ENCODE measurements at regions not wholly inside any gene's neighbourhood (a gene's known extent, or its start where the extent isn't known, plus 50 kb on each side); places are given as distances from the start of the nearest gene placed in this dataset.

- Histone ChIP-seq H3K4me3 (ENCODE audit: low read depth, low read length) (no peak overlapping the region), H3K9me3 (ENCODE audit: control insufficient read depth in 2 of 2, low read length in 2 of 2) (no peaks in the 10 kb centered on the region), H3K4me1 (ENCODE audit: control insufficient read depth, insufficient read depth, low read length, poor library complexity, severe bottlenecking) (no peaks in the 10 kb centered on the region), H3K27ac (ENCODE audit: insufficient read depth, low read length, poor library complexity, severe bottlenecking) (no peak overlapping the region), H3K27me3 (ENCODE audit: control insufficient read depth, insufficient read depth, low read length) (no peaks in the 10 kb centered on the region), H3K36me3 (ENCODE audit: control insufficient read depth, insufficient read depth, low read length) (no peaks in the 10 kb centered on the region)
- no peak for DNase-seq
- H3K27me3 Mint-ChIP-seq = peaks cover 4% of the 10 kb centered on the region
- H3K27ac Mint-ChIP-seq = no peak overlapping the region
- peaks cover 0 to 6% (median 2%) of the 10 kb centered on the region in 4 donors for H3K4me1 Mint-ChIP-seq
- H3K4me3 Mint-ChIP-seq = no peak overlapping the region
- H3K36me3 Mint-ChIP-seq = peaks cover 16% of the 10 kb centered on the region
- no peak for ATAC-seq (ENCODE audit: low read depth in 2 of 2)
- peaks cover 0 to 1% (median 0%) of the 10 kb centered on the region in 7 donors for H3K9me3 Mint-ChIP-seq
Observed at GRCh38 chr9:95813923-95814322, 61.6 kb upstream of the ERCC6L2 start.

DNA sequence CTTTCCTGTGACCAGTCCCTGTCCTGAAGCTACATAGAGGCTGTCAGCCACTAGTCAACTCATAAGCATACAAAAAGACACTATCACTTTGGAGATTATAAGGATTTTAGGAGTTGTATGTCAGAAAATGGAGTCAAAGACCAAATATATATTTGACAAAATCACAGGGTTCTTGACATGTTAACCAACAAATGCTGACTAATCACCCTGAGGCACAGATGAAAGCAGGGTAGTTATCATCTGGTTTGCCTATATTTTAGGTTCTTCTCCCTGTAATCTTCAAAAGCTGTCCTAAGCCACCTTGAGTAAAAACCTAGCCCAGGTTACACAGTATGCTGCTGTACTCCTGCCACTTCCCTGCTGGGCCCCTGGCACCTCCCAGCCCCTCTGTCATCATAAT lies 64.7 kb upstream of the ERCC6L2 start:
- Histone ChIP-seq H3K27ac (ENCODE audit: insufficient read depth, low read length, poor library complexity, severe bottlenecking) (no peak overlapping the region), H3K4me3 (ENCODE audit: low read depth, low read length) (no peak overlapping the region), H3K4me1 (ENCODE audit: control insufficient read depth, insufficient read depth, low read length, poor library complexity, severe bottlenecking) (no peaks in the 10 kb centered on the region), H3K9me3 (ENCODE audit: control insufficient read depth in 2 of 2, low read length in 2 of 2) (no peaks in the 10 kb centered on the region), H3K36me3 (ENCODE audit: control insufficient read depth, insufficient read depth, low read length) (no peaks in the 10 kb centered on the region), H3K27me3 (ENCODE audit: control insufficient read depth, insufficient read depth, low read length) (no peaks in the 10 kb centered on the region)
- peaks cover 16% of the 10 kb centered on the region for H3K36me3 Mint-ChIP-seq
- H3K4me3 Mint-ChIP-seq = no peak overlapping the region
- H3K27me3 Mint-ChIP-seq = peaks cover 12% of the 10 kb centered on the region
- H3K4me1 Mint-ChIP-seq = peaks cover 0 to 14% (median 5%) of the 10 kb centered on the region in 4 donors
- H3K9me3 Mint-ChIP-seq = peaks cover 0 to 2% (median 0%) of the 10 kb centered on the region in 7 donors
- DNase-seq (no peak), ATAC-seq (ENCODE audit: low read depth in 2 of 2) (no peak)
- H3K27ac Mint-ChIP-seq = no peak overlapping the region

- no peak overlapping the region for H3K4me3 ChIP-seq (ENCODE audit: low read depth, low read length)
- ATAC-seq (ENCODE audit: low read depth in 2 of 2) (no peak), DNase-seq (no peak)
- H3K4me1 Mint-ChIP-seq = peaks cover 0 to 14% (median 5%) of the 10 kb centered on the region in 4 donors
- no peaks in the 10 kb centered on the region for H3K4me1 ChIP-seq (ENCODE audit: control insufficient read depth, insufficient read depth, low read length, poor library complexity, severe bottlenecking)
- H3K9me3 Mint-ChIP-seq = peaks cover 0 to 2% (median 0%) of the 10 kb centered on the region in 7 donors
- H3K27me3 Mint-ChIP-seq = peaks cover 9% of the 10 kb centered on the region
- no peaks in the 10 kb centered on the region for H3K36me3 ChIP-seq (ENCODE audit: control insufficient read depth, insufficient read depth, low read length)
- H3K4me3 Mint-ChIP-seq = no peak overlapping the region
- H3K27ac ChIP-seq (ENCODE audit: insufficient read depth, low read length, poor library complexity, severe bottlenecking) = no peak overlapping the region
- no peak overlapping the region for H3K27ac Mint-ChIP-seq
- H3K9me3 ChIP-seq (ENCODE audit: control insufficient read depth in 2 of 2, low read length in 2 of 2) = no peaks in the 10 kb centered on the region
- peaks cover 14% of the 10 kb centered on the region for H3K36me3 Mint-ChIP-seq
- no peaks in the 10 kb centered on the region for H3K27me3 ChIP-seq (ENCODE audit: control insufficient read depth, insufficient read depth, low read length)
Observed at GRCh38 chr9:95810133-95810532, 65.4 kb upstream of the ERCC6L2 start.

GRCh38 chr9:95809686-95810085 lies 65.8 kb upstream of the ERCC6L2 start:
- Mint-ChIP-seq H3K36me3 (peaks cover 9% of the 10 kb centered on the region), H3K4me1 (peaks cover 0 to 14% (median 5%) of the 10 kb centered on the region in 4 donors), H3K27me3 (peaks cover 9% of the 10 kb centered on the region), H3K4me3 (no peak overlapping the region), H3K27ac (no peak overlapping the region), H3K9me3 (peaks cover 0 to 2% (median 0%) of the 10 kb centered on the region in 7 donors)
- Histone ChIP-seq H3K4me1 (ENCODE audit: control insufficient read depth, insufficient read depth, low read length, poor library complexity, severe bottlenecking) (no peaks in the 10 kb centered on the region), H3K27me3 (ENCODE audit: control insufficient read depth, insufficient read depth, low read length) (no peaks in the 10 kb centered on the region), H3K36me3 (ENCODE audit: control insufficient read depth, insufficient read depth, low read length) (no peaks in the 10 kb centered on the region), H3K27ac (ENCODE audit: insufficient read depth, low read length, poor library complexity, severe bottlenecking) (no peak overlapping the region), H3K4me3 (ENCODE audit: low read depth, low read length) (no peak overlapping the region), H3K9me3 (ENCODE audit: control insufficient read depth in 2 of 2, low read length in 2 of 2) (no peaks in the 10 kb centered on the region)
- ATAC-seq (ENCODE audit: low read depth in 2 of 2) (no peak), DNase-seq (no peak)

GRCh38 chr9:95808011-95808410 lies 67.5 kb upstream of the ERCC6L2 start:
- Mint-ChIP-seq H3K27me3 (peaks cover 13% of the 10 kb centered on the region), H3K4me3 (no peak overlapping the region), H3K4me1 (peaks cover 0 to 14% (median 5%) of the 10 kb centered on the region in 4 donors), H3K36me3 (peaks cover 4% of the 10 kb centered on the region), H3K9me3 (peaks cover 0 to 2% (median 0%) of the 10 kb centered on the region in 7 donors), H3K27ac (no peak overlapping the region)
- H3K4me1 ChIP-seq (ENCODE audit: control insufficient read depth, insufficient read depth, low read length, poor library complexity, severe bottlenecking) = no peaks in the 10 kb centered on the region
- ATAC-seq (ENCODE audit: low read depth in 2 of 2) (no peak), DNase-seq (no peak)
- H3K9me3 ChIP-seq (ENCODE audit: control insufficient read depth in 2 of 2, low read length in 2 of 2) = no peaks in the 10 kb centered on the region
- H3K27me3 ChIP-seq (ENCODE audit: control insufficient read depth, insufficient read depth, low read length) = peaks cover 1% of the 10 kb centered on the region
- H3K27ac ChIP-seq (ENCODE audit: insufficient read depth, low read length, poor library complexity, severe bottlenecking) = no peak overlapping the region
- no peaks in the 10 kb centered on the region for H3K36me3 ChIP-seq (ENCODE audit: control insufficient read depth, insufficient read depth, low read length)
- no peak overlapping the region for H3K4me3 ChIP-seq (ENCODE audit: low read depth, low read length)

- H3K27me3 Mint-ChIP-seq = peaks cover 15% of the 10 kb centered on the region
- ATAC-seq (ENCODE audit: low read depth in 2 of 2) (no peak), DNase-seq (no peak)
- no peak overlapping the region for H3K27ac Mint-ChIP-seq
- H3K4me1 ChIP-seq (ENCODE audit: control insufficient read depth, insufficient read depth, low read length, poor library complexity, severe bottlenecking) = no peaks in the 10 kb centered on the region
- H3K36me3 ChIP-seq (ENCODE audit: control insufficient read depth, insufficient read depth, low read length) = no peaks in the 10 kb centered on the region
- no peaks in the 10 kb centered on the region for H3K9me3 ChIP-seq (ENCODE audit: control insufficient read depth in 2 of 2, low read length in 2 of 2)
- peaks cover 0 to 14% (median 5%) of the 10 kb centered on the region in 4 donors for H3K4me1 Mint-ChIP-seq
- H3K36me3 Mint-ChIP-seq = peaks cover under 1% of the 10 kb centered on the region
- no peak overlapping the region for H3K4me3 Mint-ChIP-seq
- no peak overlapping the region for H3K4me3 ChIP-seq (ENCODE audit: low read depth, low read length)
- peaks cover 0 to 2% (median 0%) of the 10 kb centered on the region in 7 donors for H3K9me3 Mint-ChIP-seq
- peaks cover 2% of the 10 kb centered on the region for H3K27me3 ChIP-seq (ENCODE audit: control insufficient read depth, insufficient read depth, low read length)
- no peak overlapping the region for H3K27ac ChIP-seq (ENCODE audit: insufficient read depth, low read length, poor library complexity, severe bottlenecking)
Observed at GRCh38 chr9:95807326-95807947, 68.1 kb upstream of the ERCC6L2 start.

DNA sequence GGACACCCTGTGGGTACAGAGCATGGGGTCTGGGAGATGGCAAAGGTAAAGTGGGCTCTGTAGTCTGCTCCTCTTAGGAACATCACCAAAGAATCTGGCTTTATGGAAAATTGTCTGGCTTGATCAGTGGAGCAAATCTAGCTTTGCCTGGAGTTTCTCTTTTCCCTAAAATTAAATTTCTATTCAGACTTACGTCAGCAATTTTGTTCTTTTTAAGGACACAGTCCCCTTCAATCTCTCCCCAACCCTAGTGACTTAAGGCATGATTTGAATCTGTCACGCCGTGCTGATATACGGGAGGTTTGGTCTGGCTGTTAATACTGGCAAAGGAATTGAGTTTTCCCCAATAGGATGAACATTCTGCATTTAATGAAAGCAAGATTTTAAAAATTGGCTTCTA lies 72.3 kb upstream of the ERCC6L2 start:
- peaks cover 6% of the 10 kb centered on the region for H3K27me3 ChIP-seq (ENCODE audit: control insufficient read depth, insufficient read depth, low read length)
- Mint-ChIP-seq H3K4me1 (peaks cover 0 to 10% (median 1%) of the 10 kb centered on the region in 4 donors), H3K36me3 (no peaks in the 10 kb centered on the region), H3K27ac (no peak overlapping the region), H3K9me3 (peaks cover 0 to 3% (median 0%) of the 10 kb centered on the region in 7 donors), H3K27me3 (peaks cover 35% of the 10 kb centered on the region), H3K4me3 (no peak overlapping the region)
- H3K27ac ChIP-seq (ENCODE audit: insufficient read depth, low read length, poor library complexity, severe bottlenecking) = no peak overlapping the region
- H3K36me3 ChIP-seq (ENCODE audit: control insufficient read depth, insufficient read depth, low read length) = no peaks in the 10 kb centered on the region
- DNase-seq (no peak), ATAC-seq (ENCODE audit: low read depth in 2 of 2) (no peak)
- H3K4me3 ChIP-seq (ENCODE audit: low read depth, low read length) = no peak overlapping the region
- H3K4me1 ChIP-seq (ENCODE audit: control insufficient read depth, insufficient read depth, low read length, poor library complexity, severe bottlenecking) = no peaks in the 10 kb centered on the region
- H3K9me3 ChIP-seq (ENCODE audit: control insufficient read depth in 2 of 2, low read length in 2 of 2) = no peaks in the 10 kb centered on the region

DNA sequence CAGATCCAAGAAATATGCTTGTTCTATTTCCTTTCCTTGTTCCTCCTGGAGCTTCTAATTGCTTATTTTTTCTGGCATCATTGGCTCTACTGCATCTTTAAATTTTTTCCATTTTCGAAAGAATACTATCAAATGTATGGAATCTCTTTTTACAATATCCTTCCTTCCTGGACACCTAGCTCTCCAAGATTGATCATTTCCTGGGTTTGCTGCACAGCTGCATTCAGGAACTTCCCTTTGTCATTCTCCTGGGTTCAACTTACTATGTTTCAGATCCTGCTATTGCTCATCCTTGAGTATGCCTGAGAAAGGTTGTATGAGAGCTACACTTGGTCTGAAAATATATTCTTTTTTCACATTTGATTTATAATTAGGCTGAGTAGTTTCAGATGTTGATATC lies 73.7 kb upstream of the ERCC6L2 start:
- Histone ChIP-seq H3K36me3 (ENCODE audit: control insufficient read depth, insufficient read depth, low read length) (no peaks in the 10 kb centered on the region), H3K27me3 (ENCODE audit: control insufficient read depth, insufficient read depth, low read length) (peaks cover 8% of the 10 kb centered on the region), H3K9me3 (ENCODE audit: control insufficient read depth in 2 of 2, low read length in 2 of 2) (no peaks in the 10 kb centered on the region), H3K27ac (ENCODE audit: insufficient read depth, low read length, poor library complexity, severe bottlenecking) (no peak overlapping the region), H3K4me1 (ENCODE audit: control insufficient read depth, insufficient read depth, low read length, poor library complexity, severe bottlenecking) (no peaks in the 10 kb centered on the region), H3K4me3 (ENCODE audit: low read depth, low read length) (no peak overlapping the region)
- ATAC-seq (ENCODE audit: low read depth in 2 of 2) (no peak), DNase-seq (no peak)
- Mint-ChIP-seq H3K4me3 (no peak overlapping the region), H3K4me1 (peaks cover 0 to 2% (median 0%) of the 10 kb centered on the region in 4 donors), H3K27me3 (peaks cover 28% of the 10 kb centered on the region), H3K9me3 (peaks cover 0 to 3% (median 0%) of the 10 kb centered on the region in 7 donors), H3K36me3 (no peaks in the 10 kb centered on the region), H3K27ac (peak overlapping the region in 1 of 3 donors; percentile 35)
